GM12873 (cell line): ENCODE measurements at regions not wholly inside any gene's neighbourhood (a gene's known extent, or its start where the extent isn't known, plus 50 kb on each side); places are given as distances from the start of the nearest gene placed in this dataset.

ENCODE experiments used
- TF ChIP-seq, protein P1 (sequence below): IDR thresholded peaks from 2 replicates; pipeline ENCODE4 v1.5.1; 2012; ENCODE audit warnings: low read depth, mild to moderate bottlenecking, moderate library complexity, low read length, control low read depth; ENCODE audit not compliant: insufficient read depth; ENCODE audit errors: missing control alignments

DNA sequence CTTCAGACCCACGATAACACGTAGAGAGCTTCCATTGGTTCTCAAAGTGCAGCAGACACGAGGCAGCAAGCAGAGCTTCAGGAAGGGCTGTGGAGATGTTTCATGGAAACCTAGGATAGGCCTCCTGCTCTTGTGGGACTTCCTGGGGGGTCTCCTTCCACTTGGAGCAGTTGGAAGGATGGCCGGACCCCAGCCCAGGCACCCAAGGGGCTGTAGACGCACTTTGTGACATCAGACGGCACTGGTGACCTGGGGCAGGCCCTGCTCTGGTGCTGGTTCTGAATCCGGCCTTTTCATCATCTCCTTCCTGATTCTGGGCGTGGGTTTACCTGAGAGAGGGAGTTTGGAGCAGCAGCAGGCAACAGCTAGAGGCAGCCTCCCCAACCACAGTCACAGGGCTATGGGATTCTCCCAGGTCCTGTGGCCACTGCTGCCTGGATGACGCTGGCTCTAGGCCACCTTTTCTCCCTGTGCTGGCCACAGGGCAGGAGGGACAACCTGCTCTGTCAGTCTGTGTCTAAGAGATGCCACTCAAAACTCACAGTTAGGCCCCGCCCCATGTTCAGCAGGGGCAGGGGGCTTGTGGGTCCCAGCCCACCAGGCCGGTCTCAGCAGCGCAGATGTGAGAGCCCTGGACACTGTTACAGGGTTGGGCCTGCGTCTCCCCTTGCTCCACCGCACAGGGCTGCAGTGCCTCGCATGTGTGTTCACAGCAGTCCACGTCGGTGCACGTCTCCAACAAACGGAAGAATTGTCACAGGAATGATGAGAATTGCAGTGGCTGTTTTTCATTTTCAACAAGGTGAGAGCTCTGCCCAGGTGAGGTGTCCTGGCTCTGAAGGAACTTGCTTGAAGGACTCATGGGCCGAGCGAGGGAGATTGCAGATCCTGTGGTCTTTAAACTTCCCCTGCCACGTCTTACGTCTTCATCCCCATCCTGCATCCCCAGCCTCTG is 569.3 kb downstream of the TCERG1L start:
- TF ChIP-seq, protein P1, sequence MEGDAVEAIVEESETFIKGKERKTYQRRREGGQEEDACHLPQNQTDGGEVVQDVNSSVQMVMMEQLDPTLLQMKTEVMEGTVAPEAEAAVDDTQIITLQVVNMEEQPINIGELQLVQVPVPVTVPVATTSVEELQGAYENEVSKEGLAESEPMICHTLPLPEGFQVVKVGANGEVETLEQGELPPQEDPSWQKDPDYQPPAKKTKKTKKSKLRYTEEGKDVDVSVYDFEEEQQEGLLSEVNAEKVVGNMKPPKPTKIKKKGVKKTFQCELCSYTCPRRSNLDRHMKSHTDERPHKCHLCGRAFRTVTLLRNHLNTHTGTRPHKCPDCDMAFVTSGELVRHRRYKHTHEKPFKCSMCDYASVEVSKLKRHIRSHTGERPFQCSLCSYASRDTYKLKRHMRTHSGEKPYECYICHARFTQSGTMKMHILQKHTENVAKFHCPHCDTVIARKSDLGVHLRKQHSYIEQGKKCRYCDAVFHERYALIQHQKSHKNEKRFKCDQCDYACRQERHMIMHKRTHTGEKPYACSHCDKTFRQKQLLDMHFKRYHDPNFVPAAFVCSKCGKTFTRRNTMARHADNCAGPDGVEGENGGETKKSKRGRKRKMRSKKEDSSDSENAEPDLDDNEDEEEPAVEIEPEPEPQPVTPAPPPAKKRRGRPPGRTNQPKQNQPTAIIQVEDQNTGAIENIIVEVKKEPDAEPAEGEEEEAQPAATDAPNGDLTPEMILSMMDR = no peak

DNA sequence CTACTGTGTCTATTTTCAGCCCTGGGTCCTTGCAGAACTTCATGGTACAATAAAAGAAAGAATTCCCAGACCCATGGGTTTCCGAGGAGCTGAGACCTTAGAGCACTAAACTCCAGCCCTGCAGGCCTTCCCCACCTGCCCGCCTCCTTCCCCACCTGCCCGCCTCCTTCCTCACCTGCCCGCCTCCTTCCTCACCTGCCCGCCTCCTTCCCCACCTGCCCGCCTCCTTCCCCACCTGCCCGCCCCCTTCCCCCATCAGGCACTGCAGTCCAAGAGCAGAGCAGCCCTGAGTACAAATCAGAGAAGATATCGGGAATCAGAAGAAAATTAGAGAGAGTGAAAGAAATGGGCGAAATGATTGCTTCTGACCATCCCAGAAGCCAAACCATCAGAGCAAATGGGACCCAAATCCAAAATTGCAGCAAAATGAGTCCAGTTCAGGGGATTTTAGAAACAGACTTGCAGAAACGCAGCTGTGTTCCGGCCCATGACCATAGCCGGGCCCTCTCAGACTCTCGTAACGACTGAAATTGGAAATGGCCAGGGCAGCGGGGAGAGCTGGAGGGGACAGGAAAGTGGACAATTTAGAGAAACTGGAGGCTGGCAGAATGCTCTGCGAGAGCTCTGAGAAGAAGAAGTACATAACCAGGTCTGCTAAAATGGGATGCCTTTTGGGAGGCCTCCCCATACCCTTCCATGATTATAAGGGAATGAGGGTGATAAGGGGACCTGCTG is 568.4 kb downstream of the TCERG1L start:
- TF ChIP-seq, protein P1 = no peak

DNA sequence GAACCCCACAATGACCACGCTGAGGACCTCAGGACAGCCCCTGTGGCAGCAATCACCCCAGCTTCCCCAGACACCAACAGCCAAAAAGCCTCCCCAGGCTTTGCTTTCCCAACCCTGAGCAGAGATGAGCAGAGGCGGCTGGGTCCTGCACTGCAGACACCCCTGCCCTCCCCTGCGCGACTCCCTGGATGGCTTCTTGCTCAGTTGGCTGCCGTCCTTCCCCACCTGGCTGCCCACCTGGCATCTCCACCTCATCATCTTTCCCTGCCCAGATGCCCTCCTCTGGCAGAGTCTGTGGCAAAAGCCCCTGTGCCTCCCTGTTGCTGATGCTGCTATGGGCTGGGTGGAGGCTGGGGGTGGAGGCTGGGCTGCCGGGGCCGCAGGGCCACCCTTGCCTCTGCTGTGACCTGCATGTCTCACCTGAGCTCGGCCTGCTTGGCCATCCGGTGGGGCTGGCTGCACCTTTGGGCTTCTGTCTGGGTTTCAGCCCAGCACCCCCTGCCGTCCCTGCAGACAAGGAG is 567.7 kb downstream of the TCERG1L start:
- TF ChIP-seq, protein P1 = no peak

DNA sequence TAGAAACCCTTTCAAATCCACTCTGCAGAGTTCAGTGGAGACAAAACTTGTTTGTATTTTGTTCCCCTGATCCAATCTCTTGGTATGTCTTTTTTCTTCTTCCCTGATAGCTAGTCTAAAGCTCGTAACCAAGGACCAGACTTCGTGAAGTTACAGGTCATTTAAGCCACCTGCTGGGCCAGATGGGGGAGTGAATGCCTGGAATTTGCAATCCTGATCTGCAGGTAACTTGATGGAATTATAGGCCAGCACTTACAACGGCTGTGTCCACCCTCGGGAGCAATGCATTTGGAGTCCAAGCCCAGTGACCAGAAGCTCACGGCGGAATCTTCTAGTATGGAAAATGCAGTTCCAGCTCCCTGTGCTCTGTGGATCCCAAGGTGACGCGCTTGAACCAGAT is 566.9 kb downstream of the TCERG1L start:
- TF ChIP-seq, protein P1 = no peak

DNA sequence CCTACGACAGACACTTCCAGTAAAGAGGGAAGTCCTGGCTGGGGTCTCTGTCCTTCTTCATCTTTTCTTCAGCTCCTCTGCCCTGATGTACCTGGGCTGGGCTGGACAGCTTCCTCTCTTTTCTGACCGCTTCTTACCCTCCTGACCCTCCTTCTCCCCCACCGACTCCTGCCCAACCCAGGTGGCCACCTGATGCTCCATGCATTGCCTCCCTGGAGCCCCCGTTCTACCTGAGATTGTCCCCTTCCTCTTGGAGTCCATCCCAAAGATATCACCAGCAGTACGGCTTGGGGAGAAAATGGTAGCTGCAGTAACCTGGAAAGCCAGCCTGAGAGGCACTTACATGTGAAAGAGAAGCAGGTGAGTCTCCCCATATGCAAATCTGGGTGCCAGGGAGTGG is 566.3 kb downstream of the TCERG1L start:
- TF ChIP-seq, protein P1 = no peak

DNA sequence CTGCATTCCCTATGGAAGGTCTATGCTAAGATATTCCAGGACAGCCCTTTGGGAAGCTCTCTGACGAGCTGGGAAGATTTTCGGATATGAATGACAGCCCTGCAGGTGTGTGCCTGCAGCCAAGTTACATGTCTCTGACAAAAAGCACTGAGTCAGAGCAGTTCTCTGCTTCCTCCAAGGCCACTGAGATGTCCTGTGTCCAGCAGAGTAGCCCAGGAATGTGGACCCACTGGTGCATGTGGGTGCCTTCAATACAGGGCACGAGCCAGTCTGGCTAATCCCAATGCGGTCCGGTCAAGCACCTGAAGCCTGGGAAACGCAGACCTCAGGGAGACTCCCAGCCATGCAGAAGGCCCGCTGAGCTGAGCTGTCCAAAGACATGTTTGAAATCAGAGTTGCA is 565.7 kb downstream of the TCERG1L start:
- TF ChIP-seq, protein P1 = no peak

DNA sequence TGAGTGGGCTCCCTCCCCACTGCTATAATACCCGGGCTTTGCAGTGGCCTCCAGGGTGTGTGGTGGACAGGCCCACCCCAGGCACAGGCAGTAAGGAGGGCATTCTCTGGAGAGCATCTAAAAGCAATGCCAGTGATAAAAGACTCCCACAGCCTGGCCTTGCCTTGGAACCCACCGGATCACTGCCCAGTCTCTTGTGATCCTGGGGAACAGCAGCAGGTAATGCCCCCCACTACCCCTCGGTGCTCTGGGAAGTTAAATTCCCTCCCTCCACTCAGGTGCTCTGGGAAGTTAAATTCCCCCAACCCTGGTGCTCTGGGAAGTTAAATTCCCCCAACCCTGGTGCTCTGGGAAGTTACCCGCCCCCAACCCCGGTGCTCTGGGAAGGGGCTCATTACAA is 565.2 kb downstream of the TCERG1L start:
- TF ChIP-seq, protein P1 = no peak
